GM12873 (cell line): ENCODE measurements at regions not wholly inside any gene's neighbourhood (a gene's known extent, or its start where the extent isn't known, plus 50 kb on each side); places are given as distances from the start of the nearest gene placed in this dataset.
A peak's percentile ranks its signal among the peaks of the same experiment; 100 is the strongest.

Experiments used
- CTCF ChIP-seq: IDR thresholded peaks from 2 replicates; pipeline ENCODE4 v1.5.1; 2012; ENCODE audit warnings: low read depth, mild to moderate bottlenecking, moderate library complexity, low read length, control low read depth; ENCODE audit not compliant: insufficient read depth; ENCODE audit errors: missing control alignments

DNA sequence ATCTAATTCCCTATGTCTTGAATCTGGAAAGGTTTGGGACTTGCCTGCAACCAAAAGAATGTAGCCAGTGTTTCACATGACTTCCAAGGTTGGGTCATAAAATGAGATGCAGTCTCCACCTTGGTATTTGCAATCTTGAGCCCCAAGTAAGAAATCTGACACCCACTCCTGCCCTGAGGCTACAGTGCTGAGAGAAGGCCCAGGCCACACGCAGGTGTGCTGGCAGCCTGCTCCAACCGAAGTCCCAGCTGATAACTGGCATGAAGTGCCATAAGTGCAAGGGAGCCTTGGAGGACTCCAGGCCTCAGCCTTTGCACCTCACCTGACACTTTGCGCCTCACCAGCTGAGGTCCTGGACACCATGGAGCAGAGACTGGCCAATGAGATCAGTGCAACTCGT is 182.7 kb downstream of the ANAPC1 start:
- no peak for TF ChIP-seq CTCF

GRCh38 chr2:111701798-111702118 is 182.2 kb downstream of the ANAPC1 start:
- TF ChIP-seq CTCF = no peak

GRCh38 chr2:111702119-111702803 is 181.7 kb downstream of the ANAPC1 start:
- peak; percentile 77 for TF ChIP-seq CTCF

DNA sequence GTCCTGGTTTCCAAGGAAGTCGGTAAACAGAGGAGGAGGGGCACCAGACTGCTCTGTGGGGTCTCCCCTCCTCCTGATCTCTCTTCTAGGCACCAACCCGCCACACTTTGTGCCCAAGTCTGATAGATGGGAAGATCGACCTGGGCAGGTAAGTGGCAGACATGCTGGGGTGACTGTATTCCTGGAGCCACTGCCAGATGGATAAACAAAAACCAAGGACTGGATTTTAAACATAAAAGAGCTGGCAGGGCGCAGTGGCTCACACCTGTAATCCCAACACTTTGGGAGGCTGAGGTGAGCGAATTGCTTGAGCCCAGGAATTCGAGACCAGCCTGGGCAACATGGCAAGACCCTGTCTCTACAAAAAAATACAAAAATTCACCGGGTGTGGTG is 181.2 kb downstream of the ANAPC1 start:
- no peak for TF ChIP-seq CTCF

DNA sequence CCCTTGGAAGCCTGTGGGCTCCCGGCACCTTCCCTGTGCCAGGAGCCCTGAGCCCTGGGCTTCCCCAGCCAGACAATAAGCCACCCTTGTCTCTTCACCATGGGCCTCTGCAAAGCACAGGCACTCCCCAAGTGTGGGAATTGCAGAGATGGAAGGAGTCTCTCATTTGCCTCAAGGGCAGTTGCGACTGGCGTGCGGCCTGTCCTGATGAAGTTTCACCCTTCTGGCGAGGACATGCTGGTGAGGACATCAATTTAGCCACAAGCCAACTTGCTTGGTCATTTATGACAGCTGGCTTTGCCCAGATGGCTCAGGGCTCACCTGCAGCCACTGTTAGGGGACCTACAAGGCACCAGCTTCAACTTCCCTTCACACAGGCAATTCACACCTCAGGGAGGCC is 180.2 kb downstream of the ANAPC1 start:
- TF ChIP-seq CTCF = no peak

GRCh38 chr2:111704246-111704645 is 179.7 kb downstream of the ANAPC1 start:
- no peak for TF ChIP-seq CTCF

- no peak for TF ChIP-seq CTCF
These were observed 178.8 kb downstream of the ANAPC1 start for GRCh38 chr2:111705239-111705638.

- no peak for TF ChIP-seq CTCF
These were observed 178.2 kb downstream of the ANAPC1 start for GRCh38 chr2:111705711-111706336.
